ENCODE measurements at regions not wholly inside any gene's neighbourhood (a gene's known extent, or its start where the extent isn't known, plus 50 kb on each side); places are given as distances from the start of the nearest gene placed in this dataset.

DNA sequence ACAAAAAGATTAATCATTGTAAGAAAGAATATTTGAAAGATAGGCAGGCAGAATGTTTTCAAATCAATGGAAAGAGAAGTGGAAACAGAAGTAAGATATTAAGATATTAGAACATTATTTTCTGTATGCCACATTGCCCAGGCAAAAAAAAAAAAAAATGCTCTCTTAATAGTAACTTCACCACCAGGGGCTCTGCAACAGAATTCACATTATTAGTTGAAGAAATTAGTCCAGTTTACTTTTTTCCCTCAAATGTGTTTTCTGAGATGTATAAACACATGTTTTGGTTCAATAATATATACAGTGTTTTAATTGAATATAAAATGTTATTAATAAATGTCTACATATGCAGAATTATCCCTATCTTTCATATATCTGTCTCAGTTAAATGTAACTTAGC is 78.0 kb upstream of the ADAD1 start:
- peak; percentile 21; the same call in 1 of the 2 replicates for TF ChIP-seq CTCF (IDR thresholded peaks at IDR 0.05)

DNA sequence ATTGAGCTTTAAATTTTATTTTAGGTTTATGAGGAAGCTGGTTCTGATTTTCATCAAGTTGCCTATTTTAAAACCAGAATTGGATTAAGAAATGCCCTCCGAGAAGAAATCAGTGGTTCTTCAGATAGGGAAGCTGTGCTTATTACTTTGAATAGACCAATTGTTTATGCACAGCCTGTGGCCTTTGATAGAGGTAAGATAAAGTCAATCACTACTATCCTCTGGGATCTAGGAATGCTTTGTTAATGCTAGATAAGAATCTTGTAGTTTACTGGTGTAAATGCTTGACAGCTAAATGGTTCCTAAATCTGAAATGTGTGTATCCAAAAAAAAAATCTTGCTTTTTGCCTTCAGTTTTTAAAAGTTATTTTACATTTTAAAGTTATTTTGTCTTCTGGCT is 73.0 kb upstream of the ADAD1 start:
- no peak for TF ChIP-seq CTCF (IDR thresholded peaks at IDR 0.05)

GRCh38 chr4:122309988-122310626 is 68.7 kb upstream of the ADAD1 start:
- peak; percentile 46 for TF ChIP-seq CTCF (IDR thresholded peaks at IDR 0.05)

DNA sequence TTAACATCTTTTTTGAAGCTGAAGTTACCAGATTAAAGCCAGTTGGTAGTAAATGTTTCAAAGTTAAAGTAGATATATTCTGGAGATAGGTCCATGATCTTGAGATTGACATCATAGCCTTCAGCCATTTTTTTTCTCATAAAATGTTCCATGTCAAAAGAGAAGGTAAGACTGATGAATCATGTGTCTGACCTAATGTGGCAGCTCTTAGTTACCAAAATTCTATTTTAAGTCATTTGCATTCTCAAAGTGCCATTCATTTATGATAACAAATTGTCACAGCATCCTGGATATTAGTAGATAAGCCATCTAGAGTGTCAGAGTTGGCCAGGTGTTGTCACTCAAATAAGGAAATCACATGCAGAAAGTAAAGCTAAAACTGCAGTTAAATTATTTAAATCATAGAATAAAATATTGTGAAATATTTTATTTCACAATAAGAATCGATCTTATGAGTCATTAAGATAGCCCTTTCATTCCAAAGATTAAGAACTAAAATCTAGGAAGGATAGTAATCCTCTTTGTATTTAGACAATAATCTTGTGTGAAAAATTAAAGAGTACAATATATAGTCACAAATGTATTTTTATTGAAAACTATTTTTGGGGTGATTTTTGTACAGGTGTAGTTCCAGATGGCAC is 65.7 kb upstream of the ADAD1 start:
- TF ChIP-seq CTCF (IDR thresholded peaks at IDR 0.05) = no peak

- no peak for TF ChIP-seq CTCF (IDR thresholded peaks at IDR 0.05)
Measured at GRCh38 chr4:122326908-122327307, 51.9 kb upstream of the ADAD1 start.

GRCh38 chr4:122328893-122329292 is 49.9 kb upstream of the ADAD1 start:
- no peak for TF ChIP-seq CTCF (IDR thresholded peaks at IDR 0.05)
